ENCODE measurements at regions not wholly inside any gene's neighbourhood (a gene's known extent, or its start where the extent isn't known, plus 50 kb on each side); places are given as distances from the start of the nearest gene placed in this dataset.

GRCh38 chr13:79267560-79267959 lies 138.5 kb downstream of the RBM26 start:
- DNase-seq = no peak

DNA sequence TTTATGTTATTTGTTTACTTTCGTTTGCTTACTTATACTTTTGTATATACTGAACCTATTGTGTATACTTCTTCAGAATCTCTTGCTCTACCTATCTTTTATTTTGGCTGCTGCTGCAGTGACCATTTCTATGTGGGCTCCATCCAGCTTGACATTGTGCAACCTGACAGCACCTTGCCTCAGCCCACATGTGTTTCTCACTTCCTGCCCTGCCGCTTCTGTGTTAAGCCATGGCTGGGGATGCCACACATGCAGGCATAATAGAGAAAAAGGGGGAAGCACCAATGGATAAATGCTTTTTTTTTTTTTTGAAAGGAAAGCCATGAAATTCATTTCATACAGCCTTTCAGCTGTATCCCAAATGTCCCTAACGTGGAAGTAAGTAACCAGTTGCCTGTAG lies 147.6 kb downstream of the RBM26 start:
- no peak for DNase-seq

- DNase-seq = no peak
Observed at GRCh38 chr13:79246578-79246949, 159.5 kb downstream of the RBM26 start.

DNA sequence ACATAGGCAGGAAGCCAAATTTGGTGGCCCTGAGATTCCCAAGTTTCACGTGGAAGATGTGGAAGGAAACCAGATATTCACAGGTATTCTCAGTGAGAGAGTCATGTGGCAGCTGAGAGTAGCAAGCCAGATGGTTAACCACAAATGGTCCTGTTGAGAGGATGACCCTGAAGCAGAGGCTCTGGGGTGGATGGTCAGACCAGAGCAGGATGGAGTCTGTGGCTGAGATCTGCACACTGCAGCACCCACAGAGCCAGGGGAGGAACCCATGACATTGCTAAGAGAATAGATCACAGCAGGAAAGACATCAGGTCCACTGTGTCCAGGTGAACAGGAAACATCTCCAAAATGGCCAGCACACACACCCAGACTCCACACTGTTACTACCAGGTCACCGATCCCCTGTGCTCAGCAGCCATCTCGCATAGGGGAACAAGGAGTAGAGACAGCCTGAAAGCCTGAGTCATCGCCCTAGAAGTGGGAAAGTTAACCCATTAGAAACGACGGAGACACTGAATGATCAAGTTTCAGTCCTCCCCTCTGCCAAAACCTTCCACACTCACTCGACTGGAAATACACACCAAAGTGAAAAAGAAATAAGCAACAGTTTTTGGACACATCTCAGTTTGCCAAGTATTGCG lies 160.0 kb downstream of the RBM26 start:
- no peak for DNase-seq

DNA sequence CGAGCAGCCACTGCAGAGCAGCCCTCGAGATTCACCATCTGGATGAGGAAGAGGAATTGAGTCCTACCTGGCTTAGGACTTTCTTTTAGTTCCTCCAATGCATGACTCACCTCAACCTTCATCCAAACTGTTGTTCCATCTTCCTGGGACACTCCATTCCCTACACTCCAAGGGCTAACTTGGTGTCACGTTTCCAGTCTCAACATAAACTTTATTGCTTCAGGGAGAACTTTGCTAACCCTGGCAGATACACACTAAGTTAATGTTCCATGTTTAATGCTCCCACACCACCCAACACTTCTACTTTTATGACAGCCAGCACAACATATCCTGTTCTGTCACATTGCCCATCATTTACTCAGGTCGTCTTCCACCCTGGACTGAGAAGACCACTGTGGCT lies 164.4 kb downstream of the RBM26 start:
- DNase-seq = no peak

DNA sequence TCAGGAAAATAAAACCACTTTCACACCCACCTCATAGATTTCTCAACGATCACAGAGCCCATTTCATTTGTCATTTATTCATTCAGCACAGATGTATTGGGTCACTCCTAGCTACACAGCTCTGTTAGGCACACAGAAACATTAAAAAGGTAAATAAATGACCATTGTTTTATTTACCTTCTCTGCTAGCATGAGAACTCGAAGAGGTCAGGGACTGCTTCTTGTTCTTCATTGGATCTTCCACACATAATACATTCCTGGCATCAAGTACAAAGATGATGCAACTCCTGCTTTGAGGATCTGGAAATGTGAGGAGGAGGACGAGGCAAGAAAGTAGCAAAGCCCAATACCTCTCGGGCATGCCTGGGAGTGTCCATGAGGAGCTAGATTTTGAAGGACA lies 168.1 kb downstream of the RBM26 start:
- no peak for DNase-seq

- DNase-seq = no peak
Observed at GRCh38 chr13:79231887-79232286, 174.2 kb downstream of the RBM26 start.

DNA sequence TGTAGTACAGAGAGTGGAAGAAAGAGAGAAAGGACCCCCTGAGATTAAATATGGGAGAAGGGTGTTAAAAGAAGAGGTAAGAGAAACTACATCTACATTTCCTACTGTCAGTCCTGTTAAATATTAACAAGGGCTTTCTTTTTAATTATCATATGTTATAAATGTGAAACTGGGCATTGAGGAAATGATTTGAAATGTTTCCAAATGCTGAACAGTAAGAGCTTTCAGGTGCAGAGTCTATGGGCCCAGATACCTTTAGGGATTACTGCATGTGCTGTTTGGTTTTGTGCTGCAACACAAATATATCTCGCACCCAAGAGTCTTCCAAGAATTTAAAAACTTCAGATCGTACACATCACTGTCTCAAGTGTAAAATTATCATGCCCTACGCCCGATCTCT lies 176.3 kb downstream of the RBM26 start:
- DNase-seq = no peak

- no peak for DNase-seq
Observed at GRCh38 chr13:79228972-79229371, 177.1 kb downstream of the RBM26 start.

- no peak for DNase-seq
Observed at GRCh38 chr13:79227418-79227817, 178.6 kb downstream of the RBM26 start.

- DNase-seq = no peak
Observed at GRCh38 chr13:79226938-79227337, 179.1 kb downstream of the RBM26 start.

DNA sequence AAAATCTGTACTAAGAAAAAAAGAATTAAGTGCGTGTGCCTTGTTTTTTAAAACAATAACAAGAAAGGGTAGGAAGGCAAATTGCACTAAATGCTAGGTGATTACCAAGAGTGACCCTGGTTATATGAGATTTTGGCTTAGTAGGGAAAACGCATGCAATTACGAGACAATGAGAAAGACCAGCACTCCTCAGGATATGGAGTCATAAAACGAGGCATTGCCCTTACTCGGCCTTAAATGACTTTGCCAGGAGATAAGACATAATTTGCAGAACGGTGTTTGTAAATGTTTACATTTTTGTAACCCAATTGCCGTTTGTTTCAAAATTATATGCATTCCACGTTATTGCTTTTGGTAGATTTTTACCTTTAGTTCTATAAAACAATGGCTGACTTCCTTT lies 179.8 kb downstream of the RBM26 start:
- DNase-seq = no peak

GRCh38 chr13:79225487-79226232 lies 180.4 kb downstream of the RBM26 start:
- no peak for DNase-seq

DNA sequence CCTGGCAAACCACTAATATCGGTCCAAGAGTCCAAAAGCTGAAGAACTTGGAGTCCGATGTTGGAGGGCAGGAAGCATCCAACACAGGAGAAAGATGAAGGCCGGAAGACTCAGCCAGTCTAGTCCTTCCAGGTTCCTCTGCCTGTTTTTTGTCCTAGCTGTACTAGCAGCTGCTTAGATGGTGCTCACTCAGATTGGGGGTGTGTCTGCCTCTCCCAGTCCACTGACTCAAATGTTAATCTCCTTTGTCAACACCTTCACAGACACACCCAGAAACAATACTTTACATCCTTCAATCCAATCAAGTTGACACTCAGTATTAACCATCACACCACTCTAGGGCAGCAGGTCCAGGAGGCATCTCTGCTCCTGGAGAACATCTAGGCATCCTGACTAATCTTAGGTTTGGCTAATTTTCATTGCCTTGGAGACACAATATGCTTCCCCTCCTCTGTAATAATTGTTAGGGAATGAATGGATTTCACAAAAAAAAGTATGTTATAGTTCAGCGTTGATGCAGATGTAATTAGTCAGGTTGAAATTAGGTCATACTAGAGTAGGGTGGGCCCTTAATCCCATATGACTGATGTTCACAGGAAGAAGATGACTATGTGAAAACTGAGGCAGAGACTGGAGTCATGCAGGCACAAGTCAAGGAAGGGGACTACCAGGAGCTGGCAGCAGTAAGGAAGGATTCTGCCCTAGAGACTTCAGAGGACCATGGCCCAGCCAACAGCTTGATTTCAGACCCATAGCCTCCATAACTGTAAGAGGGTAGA lies 183.4 kb downstream of the RBM26 start:
- no peak for DNase-seq

DNA sequence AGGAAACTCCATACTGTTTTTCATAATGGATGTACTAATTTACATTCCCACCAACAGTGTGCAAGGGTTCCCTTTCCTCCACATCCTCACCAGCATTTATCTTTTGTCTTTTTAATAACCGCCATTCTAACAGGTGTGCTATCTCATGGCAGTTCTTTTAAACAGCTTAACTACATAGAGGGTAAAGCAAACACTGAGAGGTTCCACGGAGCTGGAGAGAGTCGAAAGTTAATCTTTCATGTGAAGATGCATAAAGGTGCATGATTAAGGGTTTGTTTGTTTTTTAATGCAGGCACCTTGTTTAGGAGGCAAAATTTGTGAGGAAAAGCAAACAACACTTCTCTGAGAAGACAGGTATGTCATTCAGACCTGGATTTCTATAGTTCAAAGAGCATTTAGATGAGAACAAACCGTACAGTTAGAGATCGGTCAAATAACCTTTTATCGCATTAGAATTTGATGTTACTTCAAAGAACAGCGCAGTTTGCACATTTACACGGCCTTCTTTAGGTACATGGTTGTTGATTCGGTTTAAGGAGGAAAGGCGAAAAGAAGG lies 193.9 kb downstream of the RBM26 start:
- no peak for DNase-seq

DNA sequence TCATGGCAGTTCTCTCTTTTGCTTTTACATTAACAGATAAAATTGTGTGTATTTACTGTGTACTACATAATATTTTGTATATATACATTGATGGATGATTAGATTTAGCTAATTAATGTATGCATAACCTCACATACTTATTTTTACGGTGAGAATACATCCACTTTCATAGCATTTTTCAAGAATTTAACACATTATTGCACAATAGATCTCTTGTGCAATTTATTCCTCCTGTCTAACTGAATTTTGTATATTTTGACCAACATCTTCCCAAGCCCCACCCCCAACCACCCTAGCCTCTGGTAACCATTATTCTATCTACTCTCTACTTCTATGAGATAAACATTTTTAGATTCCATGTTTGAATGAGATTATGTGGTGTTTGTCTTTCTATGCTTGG lies 194.7 kb downstream of the RBM26 start:
- DNase-seq = no peak

- no peak for DNase-seq
Observed at GRCh38 chr13:79197933-79198332, 208.1 kb downstream of the RBM26 start.

GRCh38 chr13:79196843-79197242 lies 209.2 kb downstream of the RBM26 start:
- DNase-seq = no peak

GRCh38 chr13:79196366-79196765 lies 209.7 kb downstream of the RBM26 start:
- no peak for DNase-seq

GRCh38 chr13:79194727-79195126 lies 211.3 kb downstream of the RBM26 start:
- no peak for DNase-seq

- DNase-seq = no peak
Observed at GRCh38 chr13:79194272-79194671, 211.8 kb downstream of the RBM26 start.

GRCh38 chr13:79191501-79191900 lies 214.6 kb downstream of the RBM26 start:
- no peak for DNase-seq

- no peak for DNase-seq
Observed at GRCh38 chr13:79190932-79191331, 215.1 kb downstream of the RBM26 start.
